ENCODE measurements at regions not wholly inside any gene's neighbourhood (a gene's known extent, or its start where the extent isn't known, plus 50 kb on each side); places are given as distances from the start of the nearest gene placed in this dataset.

DNA sequence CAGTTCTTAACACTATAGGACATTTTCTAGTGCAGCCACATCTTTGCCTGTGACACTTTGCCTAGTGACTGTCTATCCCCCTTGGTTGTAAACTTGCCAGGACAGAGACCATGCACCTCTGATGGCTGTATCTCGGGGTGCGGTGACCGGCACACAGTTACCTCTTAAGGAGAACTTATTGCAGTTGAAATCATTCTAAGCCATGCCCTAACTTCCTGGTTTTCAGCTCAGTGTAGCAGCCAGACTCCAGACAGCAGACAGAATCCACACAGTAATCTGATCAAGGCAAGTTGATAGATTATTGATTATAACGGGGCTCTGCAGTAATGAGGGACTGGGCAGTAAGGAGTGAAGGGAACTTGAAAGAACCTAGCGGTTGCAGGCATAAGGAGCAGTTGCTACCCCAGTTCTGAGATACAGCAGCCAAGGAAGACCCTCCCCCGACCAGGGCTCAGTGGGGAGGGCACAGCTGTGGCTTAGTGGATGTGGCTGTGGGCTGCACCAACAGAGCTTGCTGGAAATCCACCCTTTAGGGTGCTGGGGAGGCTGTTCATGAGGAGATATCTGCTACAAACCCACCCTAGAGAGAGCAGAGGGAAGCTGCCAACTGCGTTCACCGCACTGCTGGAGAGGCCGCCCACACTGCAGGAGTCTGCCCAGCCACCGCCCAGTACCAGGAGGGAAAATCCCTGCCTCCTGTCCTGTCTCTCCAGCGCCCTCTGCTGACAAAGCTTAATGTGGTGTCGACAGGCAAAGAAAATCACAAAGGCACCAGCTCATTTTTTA, 58.2 kb upstream of the BEGAIN start:
- H3K4me3 ChIP-seq (ENCODE audit: insufficient read length, low read depth), result no peak overlapping the region
- peak overlapping the region; percentile 63 for H3K9ac ChIP-seq (ENCODE audit: insufficient read length, low read depth)
- H3K27me3 ChIP-seq (ENCODE audit: insufficient read depth, insufficient read length), result no peaks in the 10 kb centered on the region
- no peak for TF ChIP-seq ZNF274 (IDR thresholded peaks at IDR 0.05; ENCODE audit: low read depth, low read length)
- no peak for TF ChIP-seq SUZ12 (IDR thresholded peaks at IDR 0.05; ENCODE audit: extremely low read depth, insufficient read depth, insufficient read length)
- TF ChIP-seq YY1 (IDR thresholded peaks at IDR 0.05; ENCODE audit: insufficient read depth, insufficient read length), result no peak
- H3K9me3 ChIP-seq (ENCODE audit: insufficient read depth, low read length), result no peaks in the 10 kb centered on the region
- DNase-seq (ENCODE audit: low read depth, low spot score), result peak; percentile 66
- peaks cover 3% of the 10 kb centered on the region for H3K4me1 ChIP-seq (ENCODE audit: insufficient read depth, insufficient read length)
- H3K36me3 ChIP-seq (ENCODE audit: insufficient read depth, insufficient read length, low read length), result no peaks in the 10 kb centered on the region

DNA sequence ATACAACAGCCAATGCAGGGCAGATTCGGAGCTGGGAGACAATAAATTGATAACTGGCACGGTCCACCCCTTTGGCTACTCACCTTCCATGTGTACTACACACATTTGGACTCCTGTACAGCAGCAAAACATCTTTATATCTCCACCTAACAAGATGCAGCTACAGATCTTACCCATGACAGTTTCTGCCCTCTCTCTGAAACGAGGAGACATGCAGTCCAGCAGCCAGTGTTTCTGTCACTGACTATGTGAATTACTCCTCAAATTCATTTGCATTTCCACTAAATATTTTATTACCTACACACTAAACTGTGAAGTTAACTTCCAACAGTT, 58.7 kb upstream of the BEGAIN start:
- Histone ChIP-seq H3K9me3 (ENCODE audit: insufficient read depth, low read length) (no peaks in the 10 kb centered on the region), H3K4me1 (ENCODE audit: insufficient read depth, insufficient read length) (peaks cover 3% of the 10 kb centered on the region), H3K4me3 (ENCODE audit: insufficient read length, low read depth) (no peak overlapping the region), H3K9ac (ENCODE audit: insufficient read length, low read depth) (no peak overlapping the region), H3K27me3 (ENCODE audit: insufficient read depth, insufficient read length) (no peaks in the 10 kb centered on the region), H3K36me3 (ENCODE audit: insufficient read depth, insufficient read length, low read length) (no peaks in the 10 kb centered on the region)
- TF ChIP-seq YY1 (IDR thresholded peaks at IDR 0.05; ENCODE audit: insufficient read depth, insufficient read length), result no peak
- no peak for TF ChIP-seq SUZ12 (IDR thresholded peaks at IDR 0.05; ENCODE audit: extremely low read depth, insufficient read depth, insufficient read length)
- TF ChIP-seq ZNF274 (IDR thresholded peaks at IDR 0.05; ENCODE audit: low read depth, low read length), result no peak
- no peak for DNase-seq (ENCODE audit: low read depth, low spot score)

DNA sequence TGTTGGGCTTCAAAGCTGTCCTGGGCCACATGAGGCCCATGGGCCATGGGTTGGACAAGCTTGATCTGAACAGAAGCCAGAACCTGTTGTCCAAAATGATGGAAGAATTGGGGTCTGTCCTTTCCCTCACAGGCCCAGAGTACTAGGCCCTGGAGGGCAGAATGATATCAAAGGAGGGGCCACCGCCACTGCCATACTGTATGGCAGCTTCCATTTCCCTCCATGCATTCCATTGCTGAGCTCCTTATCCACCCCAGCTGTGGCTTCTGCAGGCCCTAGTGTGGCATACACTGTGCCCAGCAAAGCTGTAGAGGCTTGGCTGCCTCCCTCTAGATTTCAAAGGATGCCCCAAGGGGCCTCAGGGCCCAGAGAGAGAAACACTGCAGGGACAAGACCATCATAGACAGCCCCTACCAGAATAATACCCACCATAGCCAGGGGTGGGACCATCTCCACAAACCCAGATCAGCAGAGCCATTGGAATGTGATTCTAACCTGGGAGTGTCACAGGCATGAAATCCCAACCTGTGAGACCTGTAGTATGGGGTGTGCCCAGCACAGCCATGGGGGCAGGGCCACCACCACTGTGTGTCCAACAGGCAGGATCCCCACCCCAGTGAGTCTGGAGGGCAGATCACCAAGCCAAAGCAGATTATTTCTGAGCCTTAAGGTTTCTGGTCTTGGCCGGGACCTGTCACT, 61.4 kb upstream of the BEGAIN start:
- TF ChIP-seq SUZ12 (IDR thresholded peaks at IDR 0.05; ENCODE audit: extremely low read depth, insufficient read depth, insufficient read length), result no peak
- no peak for TF ChIP-seq YY1 (IDR thresholded peaks at IDR 0.05; ENCODE audit: insufficient read depth, insufficient read length)
- TF ChIP-seq ZNF274 (IDR thresholded peaks at IDR 0.05; ENCODE audit: low read depth, low read length), result no peak
- no peaks in the 10 kb centered on the region for H3K36me3 ChIP-seq (ENCODE audit: insufficient read depth, insufficient read length, low read length)
- H3K9me3 ChIP-seq (ENCODE audit: insufficient read depth, low read length), result no peaks in the 10 kb centered on the region
- no peak overlapping the region for H3K4me3 ChIP-seq (ENCODE audit: insufficient read length, low read depth)
- no peak overlapping the region for H3K9ac ChIP-seq (ENCODE audit: insufficient read length, low read depth)
- no peak for DNase-seq (ENCODE audit: low read depth, low spot score)
- peaks cover 3% of the 10 kb centered on the region for H3K4me1 ChIP-seq (ENCODE audit: insufficient read depth, insufficient read length)
- no peaks in the 10 kb centered on the region for H3K27me3 ChIP-seq (ENCODE audit: insufficient read depth, insufficient read length)

DNA sequence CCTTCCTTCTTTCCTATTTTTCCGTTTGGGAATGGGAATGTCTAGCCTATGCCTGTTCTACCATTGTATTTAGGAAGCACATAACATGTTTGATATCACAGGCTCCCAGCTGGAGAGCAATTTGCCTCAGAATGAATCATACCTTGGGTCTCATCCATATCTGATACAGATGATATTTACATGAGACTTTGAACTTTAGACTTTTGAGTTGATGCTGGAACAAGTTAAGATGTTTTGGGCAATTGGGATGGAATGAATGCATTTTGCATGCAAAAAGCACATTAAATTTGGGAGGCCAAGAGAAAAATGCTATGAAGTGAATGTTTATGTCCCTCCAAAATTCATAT, 61.9 kb upstream of the BEGAIN start:
- TF ChIP-seq YY1 (IDR thresholded peaks at IDR 0.05; ENCODE audit: insufficient read depth, insufficient read length) (no peak), SUZ12 (IDR thresholded peaks at IDR 0.05; ENCODE audit: extremely low read depth, insufficient read depth, insufficient read length) (no peak), ZNF274 (IDR thresholded peaks at IDR 0.05; ENCODE audit: low read depth, low read length) (no peak)
- no peak overlapping the region for H3K9ac ChIP-seq (ENCODE audit: insufficient read length, low read depth)
- no peaks in the 10 kb centered on the region for H3K36me3 ChIP-seq (ENCODE audit: insufficient read depth, insufficient read length, low read length)
- DNase-seq (ENCODE audit: low read depth, low spot score), result no peak
- no peaks in the 10 kb centered on the region for H3K9me3 ChIP-seq (ENCODE audit: insufficient read depth, low read length)
- no peak overlapping the region for H3K4me3 ChIP-seq (ENCODE audit: insufficient read length, low read depth)
- H3K27me3 ChIP-seq (ENCODE audit: insufficient read depth, insufficient read length), result no peaks in the 10 kb centered on the region
- H3K4me1 ChIP-seq (ENCODE audit: insufficient read depth, insufficient read length), result peaks cover 3% of the 10 kb centered on the region

DNA sequence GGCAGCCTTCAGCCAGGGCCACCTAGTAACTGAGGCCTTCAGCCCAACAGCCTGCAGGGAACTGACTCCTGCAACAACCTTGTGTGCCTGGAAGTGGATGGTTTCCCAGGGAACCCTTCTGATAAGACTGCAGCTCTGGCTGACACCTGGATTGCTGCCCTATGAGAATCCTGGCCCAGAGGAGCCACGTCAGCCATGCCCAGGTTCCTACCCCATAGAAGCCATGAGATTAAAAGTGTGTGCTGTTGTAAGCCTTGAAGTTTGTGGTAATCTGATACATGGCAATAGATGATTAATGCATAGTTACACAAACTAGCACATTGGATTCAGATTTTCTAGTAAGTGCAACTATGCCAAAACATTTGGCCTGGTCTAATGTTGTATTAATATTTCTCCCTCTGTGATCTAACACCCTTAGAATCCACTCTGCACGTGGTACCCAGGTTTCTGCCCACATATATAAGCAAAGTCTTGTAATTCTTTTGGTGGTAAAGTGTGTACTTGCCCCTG, 64.8 kb upstream of the BEGAIN start:
- TF ChIP-seq ZNF274 (IDR thresholded peaks at IDR 0.05; ENCODE audit: low read depth, low read length) (no peak), SUZ12 (IDR thresholded peaks at IDR 0.05; ENCODE audit: extremely low read depth, insufficient read depth, insufficient read length) (no peak), YY1 (IDR thresholded peaks at IDR 0.05; ENCODE audit: insufficient read depth, insufficient read length) (no peak)
- H3K9me3 ChIP-seq (ENCODE audit: insufficient read depth, low read length), result no peaks in the 10 kb centered on the region
- no peaks in the 10 kb centered on the region for H3K4me1 ChIP-seq (ENCODE audit: insufficient read depth, insufficient read length)
- no peak overlapping the region for H3K4me3 ChIP-seq (ENCODE audit: insufficient read length, low read depth)
- no peak overlapping the region for H3K9ac ChIP-seq (ENCODE audit: insufficient read length, low read depth)
- H3K27me3 ChIP-seq (ENCODE audit: insufficient read depth, insufficient read length), result no peaks in the 10 kb centered on the region
- DNase-seq (ENCODE audit: low read depth, low spot score), result no peak
- no peaks in the 10 kb centered on the region for H3K36me3 ChIP-seq (ENCODE audit: insufficient read depth, insufficient read length, low read length)

DNA sequence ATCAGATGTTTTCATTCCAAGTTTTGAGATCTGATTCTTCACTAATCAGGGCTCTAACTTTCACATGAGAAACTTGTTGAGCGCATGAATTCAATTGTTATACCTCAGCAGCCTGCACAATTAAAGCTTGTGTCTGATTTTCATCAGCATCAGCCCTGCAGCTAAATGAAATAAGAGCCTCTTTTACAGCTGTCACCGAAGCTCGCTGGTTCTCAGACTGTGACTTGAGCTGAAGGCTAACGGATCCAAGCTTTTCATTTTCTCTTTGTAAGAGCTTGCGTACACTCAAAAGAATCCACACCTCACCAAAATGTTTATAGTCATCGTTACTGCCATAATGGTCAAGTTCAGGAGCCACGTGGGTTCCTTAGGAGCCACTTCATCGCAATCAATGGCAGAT, 65.5 kb upstream of the BEGAIN start:
- TF ChIP-seq YY1 (IDR thresholded peaks at IDR 0.05; ENCODE audit: insufficient read depth, insufficient read length), result no peak
- no peak for TF ChIP-seq ZNF274 (IDR thresholded peaks at IDR 0.05; ENCODE audit: low read depth, low read length)
- TF ChIP-seq SUZ12 (IDR thresholded peaks at IDR 0.05; ENCODE audit: extremely low read depth, insufficient read depth, insufficient read length), result no peak
- Histone ChIP-seq H3K27me3 (ENCODE audit: insufficient read depth, insufficient read length) (no peaks in the 10 kb centered on the region), H3K4me3 (ENCODE audit: insufficient read length, low read depth) (no peak overlapping the region), H3K9me3 (ENCODE audit: insufficient read depth, low read length) (no peaks in the 10 kb centered on the region), H3K36me3 (ENCODE audit: insufficient read depth, insufficient read length, low read length) (no peaks in the 10 kb centered on the region), H3K4me1 (ENCODE audit: insufficient read depth, insufficient read length) (peaks cover 3% of the 10 kb centered on the region), H3K9ac (ENCODE audit: insufficient read length, low read depth) (no peak overlapping the region)
- DNase-seq (ENCODE audit: low read depth, low spot score), result no peak

DNA sequence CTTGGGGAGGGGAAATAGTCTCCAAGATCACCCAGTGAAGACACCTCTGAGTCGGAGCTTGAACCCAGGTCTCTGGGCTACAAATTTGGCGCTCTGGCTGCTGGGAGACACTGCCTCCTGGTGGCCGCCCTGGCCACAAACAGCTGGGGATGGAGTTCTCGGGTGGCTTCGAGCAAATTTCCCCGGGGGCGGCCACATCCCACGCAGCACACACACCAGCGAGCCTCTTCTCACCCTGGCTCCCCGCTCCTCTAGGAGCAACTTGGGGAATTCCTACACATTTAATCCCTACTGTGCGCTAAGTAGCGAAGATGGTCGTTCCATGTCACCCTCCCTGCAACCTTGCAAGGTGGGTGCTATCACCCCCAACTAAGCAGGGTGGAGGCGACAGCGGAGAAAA, 66.2 kb upstream of the BEGAIN start:
- TF ChIP-seq ZNF274 (IDR thresholded peaks at IDR 0.05; ENCODE audit: low read depth, low read length) (no peak), YY1 (IDR thresholded peaks at IDR 0.05; ENCODE audit: insufficient read depth, insufficient read length) (no peak), SUZ12 (IDR thresholded peaks at IDR 0.05; ENCODE audit: extremely low read depth, insufficient read depth, insufficient read length) (no peak)
- Histone ChIP-seq H3K4me3 (ENCODE audit: insufficient read length, low read depth) (no peak overlapping the region), H3K27me3 (ENCODE audit: insufficient read depth, insufficient read length) (no peaks in the 10 kb centered on the region), H3K36me3 (ENCODE audit: insufficient read depth, insufficient read length, low read length) (no peaks in the 10 kb centered on the region), H3K9ac (ENCODE audit: insufficient read length, low read depth) (no peak overlapping the region), H3K4me1 (ENCODE audit: insufficient read depth, insufficient read length) (peaks cover 5% of the 10 kb centered on the region), H3K9me3 (ENCODE audit: insufficient read depth, low read length) (no peaks in the 10 kb centered on the region)
- no peak for DNase-seq (ENCODE audit: low read depth, low spot score)
